ENCODE measurements at regions not wholly inside any gene's neighbourhood (a gene's known extent, or its start where the extent isn't known, plus 50 kb on each side); places are given as distances from the start of the nearest gene placed in this dataset.
"Not testable (repeated sequence)": the region's sequence is repeated elsewhere in the genome, so short reads cannot be mapped to it uniquely, and the experiment has no call there.

GRCh38 chr9:25129537-25129936, 548.7 kb downstream of the TUSC1 start:
- H3K27me3 ChIP-seq (ENCODE audit: control insufficient read depth in 3 of 3, insufficient read depth in 3 of 3, low read length in 3 of 3): no peaks in the 10 kb centered on the region
- no peak overlapping the region for H3K9ac ChIP-seq (ENCODE audit: low read depth in 1 of 3, low read length in 3 of 3)
- no peak overlapping the region for H3K27ac ChIP-seq (ENCODE audit: low read depth, low read length)
- H3K36me3 ChIP-seq (ENCODE audit: control insufficient read depth in 3 of 3, insufficient read depth in 3 of 3, low read length in 3 of 3): no peaks in the 10 kb centered on the region
- no peaks in the 10 kb centered on the region for H3K9me3 ChIP-seq (ENCODE audit: control insufficient read depth in 3 of 3, low read length in 3 of 3)
- no peaks in the 10 kb centered on the region for H3K4me1 ChIP-seq (ENCODE audit: control insufficient read depth in 3 of 3, insufficient read depth in 3 of 3, low read length in 3 of 3)
- no peak overlapping the region for H3K4me3 ChIP-seq (ENCODE audit: low read length in 3 of 3)

- Histone ChIP-seq H3K9ac (ENCODE audit: low read depth in 1 of 3, low read length in 3 of 3) (no peak overlapping the region), H3K9me3 (ENCODE audit: control insufficient read depth in 3 of 3, low read length in 3 of 3) (no peaks in the 10 kb centered on the region), H3K27ac (ENCODE audit: low read depth, low read length) (no peak overlapping the region), H3K36me3 (ENCODE audit: control insufficient read depth in 3 of 3, insufficient read depth in 3 of 3, low read length in 3 of 3) (no peaks in the 10 kb centered on the region), H3K27me3 (ENCODE audit: control insufficient read depth in 3 of 3, insufficient read depth in 3 of 3, low read length in 3 of 3) (no peaks in the 10 kb centered on the region), H3K4me1 (ENCODE audit: control insufficient read depth in 3 of 3, insufficient read depth in 3 of 3, low read length in 3 of 3) (no peaks in the 10 kb centered on the region), H3K4me3 (ENCODE audit: low read length in 3 of 3) (no peak overlapping the region)
Observed at GRCh38 chr9:25121811-25122210, 556.4 kb downstream of the TUSC1 start.

- Histone ChIP-seq H3K4me1 (ENCODE audit: control insufficient read depth in 3 of 3, insufficient read depth in 3 of 3, low read length in 3 of 3) (no peaks in the 10 kb centered on the region), H3K9me3 (ENCODE audit: control insufficient read depth in 3 of 3, low read length in 3 of 3) (no peaks in the 10 kb centered on the region), H3K9ac (ENCODE audit: low read depth in 1 of 3, low read length in 3 of 3) (no peak overlapping the region), H3K27me3 (ENCODE audit: control insufficient read depth in 3 of 3, insufficient read depth in 3 of 3, low read length in 3 of 3) (no peaks in the 10 kb centered on the region), H3K36me3 (ENCODE audit: control insufficient read depth in 3 of 3, insufficient read depth in 3 of 3, low read length in 3 of 3) (no peaks in the 10 kb centered on the region), H3K27ac (ENCODE audit: low read depth, low read length) (no peak overlapping the region), H3K4me3 (ENCODE audit: low read length in 3 of 3) (no peak overlapping the region)
Observed at GRCh38 chr9:25119041-25119440, 559.2 kb downstream of the TUSC1 start.

- H3K27ac ChIP-seq (ENCODE audit: low read depth, low read length): no peak overlapping the region
- no peaks in the 10 kb centered on the region for H3K27me3 ChIP-seq (ENCODE audit: control insufficient read depth in 3 of 3, insufficient read depth in 3 of 3, low read length in 3 of 3)
- no peak overlapping the region for H3K9ac ChIP-seq (ENCODE audit: low read depth in 1 of 3, low read length in 3 of 3)
- H3K4me3 ChIP-seq (ENCODE audit: low read length in 3 of 3): no peak overlapping the region
- H3K9me3 ChIP-seq (ENCODE audit: control insufficient read depth in 3 of 3, low read length in 3 of 3): no peaks in the 10 kb centered on the region
- H3K4me1 ChIP-seq (ENCODE audit: control insufficient read depth in 3 of 3, insufficient read depth in 3 of 3, low read length in 3 of 3): no peaks in the 10 kb centered on the region
- H3K36me3 ChIP-seq (ENCODE audit: control insufficient read depth in 3 of 3, insufficient read depth in 3 of 3, low read length in 3 of 3): no peaks in the 10 kb centered on the region
Observed at GRCh38 chr9:25117791-25118190, 560.5 kb downstream of the TUSC1 start.

GRCh38 chr9:25102204-25102603, 556.5 kb upstream of the IZUMO3 start:
- not testable (repeated sequence) for H3K4me1 ChIP-seq (ENCODE audit: control insufficient read depth in 3 of 3, insufficient read depth in 3 of 3, low read length in 3 of 3); H3K27ac ChIP-seq (ENCODE audit: low read depth, low read length); H3K4me3 ChIP-seq (ENCODE audit: low read length in 3 of 3); H3K9me3 ChIP-seq (ENCODE audit: control insufficient read depth in 3 of 3, low read length in 3 of 3); H3K27me3 ChIP-seq (ENCODE audit: control insufficient read depth in 3 of 3, insufficient read depth in 3 of 3, low read length in 3 of 3); H3K36me3 ChIP-seq (ENCODE audit: control insufficient read depth in 3 of 3, insufficient read depth in 3 of 3, low read length in 3 of 3); H3K9ac ChIP-seq (ENCODE audit: low read depth in 1 of 3, low read length in 3 of 3)

- Histone ChIP-seq H3K4me3 (ENCODE audit: low read length in 3 of 3) (no peak overlapping the region), H3K4me1 (ENCODE audit: control insufficient read depth in 3 of 3, insufficient read depth in 3 of 3, low read length in 3 of 3) (no peaks in the 10 kb centered on the region), H3K9me3 (ENCODE audit: control insufficient read depth in 3 of 3, low read length in 3 of 3) (no peaks in the 10 kb centered on the region), H3K27me3 (ENCODE audit: control insufficient read depth in 3 of 3, insufficient read depth in 3 of 3, low read length in 3 of 3) (no peaks in the 10 kb centered on the region), H3K9ac (ENCODE audit: low read depth in 1 of 3, low read length in 3 of 3) (no peak overlapping the region), H3K27ac (ENCODE audit: low read depth, low read length) (no peak overlapping the region), H3K36me3 (ENCODE audit: control insufficient read depth in 3 of 3, insufficient read depth in 3 of 3, low read length in 3 of 3) (no peaks in the 10 kb centered on the region)
Observed at GRCh38 chr9:25094518-25094917, 548.8 kb upstream of the IZUMO3 start.

GRCh38 chr9:25078202-25078601, 532.5 kb upstream of the IZUMO3 start:
- Histone ChIP-seq H3K27me3 (ENCODE audit: control insufficient read depth in 3 of 3, insufficient read depth in 3 of 3, low read length in 3 of 3) (no peaks in the 10 kb centered on the region), H3K9ac (ENCODE audit: low read depth in 1 of 3, low read length in 3 of 3) (no peak overlapping the region), H3K9me3 (ENCODE audit: control insufficient read depth in 3 of 3, low read length in 3 of 3) (no peaks in the 10 kb centered on the region), H3K4me1 (ENCODE audit: control insufficient read depth in 3 of 3, insufficient read depth in 3 of 3, low read length in 3 of 3) (no peaks in the 10 kb centered on the region), H3K27ac (ENCODE audit: low read depth, low read length) (no peak overlapping the region), H3K4me3 (ENCODE audit: low read length in 3 of 3) (no peak overlapping the region), H3K36me3 (ENCODE audit: control insufficient read depth in 3 of 3, insufficient read depth in 3 of 3, low read length in 3 of 3) (no peaks in the 10 kb centered on the region)

GRCh38 chr9:25048098-25048724, 502.5 kb upstream of the IZUMO3 start:
- no peak overlapping the region for H3K4me3 ChIP-seq (ENCODE audit: low read length in 3 of 3)
- no peaks in the 10 kb centered on the region for H3K27me3 ChIP-seq (ENCODE audit: control insufficient read depth in 3 of 3, insufficient read depth in 3 of 3, low read length in 3 of 3)
- H3K36me3 ChIP-seq (ENCODE audit: control insufficient read depth in 3 of 3, insufficient read depth in 3 of 3, low read length in 3 of 3): no peaks in the 10 kb centered on the region
- H3K9ac ChIP-seq (ENCODE audit: low read depth in 1 of 3, low read length in 3 of 3): no peak overlapping the region
- H3K9me3 ChIP-seq (ENCODE audit: control insufficient read depth in 3 of 3, low read length in 3 of 3): no peaks in the 10 kb centered on the region
- no peak overlapping the region for H3K27ac ChIP-seq (ENCODE audit: low read depth, low read length)
- no peaks in the 10 kb centered on the region for H3K4me1 ChIP-seq (ENCODE audit: control insufficient read depth in 3 of 3, insufficient read depth in 3 of 3, low read length in 3 of 3)

- not testable (repeated sequence) for H3K36me3 ChIP-seq (ENCODE audit: control insufficient read depth in 3 of 3, insufficient read depth in 3 of 3, low read length in 3 of 3); H3K9ac ChIP-seq (ENCODE audit: low read depth in 1 of 3, low read length in 3 of 3); H3K9me3 ChIP-seq (ENCODE audit: control insufficient read depth in 3 of 3, low read length in 3 of 3); H3K4me1 ChIP-seq (ENCODE audit: control insufficient read depth in 3 of 3, insufficient read depth in 3 of 3, low read length in 3 of 3); H3K4me3 ChIP-seq (ENCODE audit: low read length in 3 of 3); H3K27ac ChIP-seq (ENCODE audit: low read depth, low read length); H3K27me3 ChIP-seq (ENCODE audit: control insufficient read depth in 3 of 3, insufficient read depth in 3 of 3, low read length in 3 of 3)
Observed at GRCh38 chr9:25045469-25045868, 499.8 kb upstream of the IZUMO3 start.

GRCh38 chr9:25029743-25030142, 484.0 kb upstream of the IZUMO3 start:
- Histone ChIP-seq H3K9me3 (ENCODE audit: control insufficient read depth in 3 of 3, low read length in 3 of 3) (no peaks in the 10 kb centered on the region), H3K27ac (ENCODE audit: low read depth, low read length) (no peak overlapping the region), H3K9ac (ENCODE audit: low read depth in 1 of 3, low read length in 3 of 3) (no peak overlapping the region), H3K4me3 (ENCODE audit: low read length in 3 of 3) (no peak overlapping the region), H3K4me1 (ENCODE audit: control insufficient read depth in 3 of 3, insufficient read depth in 3 of 3, low read length in 3 of 3) (no peaks in the 10 kb centered on the region), H3K36me3 (ENCODE audit: control insufficient read depth in 3 of 3, insufficient read depth in 3 of 3, low read length in 3 of 3) (no peaks in the 10 kb centered on the region), H3K27me3 (ENCODE audit: control insufficient read depth in 3 of 3, insufficient read depth in 3 of 3, low read length in 3 of 3) (no peaks in the 10 kb centered on the region)

GRCh38 chr9:25025686-25026085, 480.0 kb upstream of the IZUMO3 start:
- Histone ChIP-seq H3K36me3 (ENCODE audit: control insufficient read depth in 3 of 3, insufficient read depth in 3 of 3, low read length in 3 of 3) (no peaks in the 10 kb centered on the region), H3K4me1 (ENCODE audit: control insufficient read depth in 3 of 3, insufficient read depth in 3 of 3, low read length in 3 of 3) (no peaks in the 10 kb centered on the region), H3K9ac (ENCODE audit: low read depth in 1 of 3, low read length in 3 of 3) (no peak overlapping the region), H3K4me3 (ENCODE audit: low read length in 3 of 3) (no peak overlapping the region), H3K27me3 (ENCODE audit: control insufficient read depth in 3 of 3, insufficient read depth in 3 of 3, low read length in 3 of 3) (no peaks in the 10 kb centered on the region), H3K9me3 (ENCODE audit: control insufficient read depth in 3 of 3, low read length in 3 of 3) (no peaks in the 10 kb centered on the region), H3K27ac (ENCODE audit: low read depth, low read length) (no peak overlapping the region)
